CD4-positive, alpha-beta memory T cell (primary cell): ENCODE measurements at regions not wholly inside any gene's neighbourhood (a gene's known extent, or its start where the extent isn't known, plus 50 kb on each side); places are given as distances from the start of the nearest gene placed in this dataset.

ENCODE experiments used
- CTCF ChIA-PET: fragments of 350-600 bp; sonication (Branson Sonifier 250); formaldehyde crosslinking; loops from one replicate; lab custom pipeline; 2021; ENCODE audit warnings: inconsistent platforms; ENCODE audit not compliant: partially characterized antibody; lab: Charles Lee
- POLR2A ChIA-PET: fragments of 350-600 bp; sonication (Branson Sonifier 250); formaldehyde crosslinking; loops from one replicate; lab custom pipeline; 2021; ENCODE audit not compliant: partially characterized antibody; lab: Charles Lee
- DNase-seq, 5 donors: peaks; one replicate each; pipeline versions ENCODE4 v3.0.0 to v3.0.0-alpha.2; 2020 to 2022; ENCODE audit warnings: mixed read lengths in 1 of 5
- H3K27ac ChIP-seq: one replicate; pipeline ENCODE4 v1.7.0; 2013; ENCODE audit warnings: low read depth, low read length
- H3K27me3 ChIP-seq: 2 replicates; pipeline ENCODE4 v1.7.0; 2013; ENCODE audit warnings: mild to moderate bottlenecking, low read length, moderate library complexity; ENCODE audit not compliant: insufficient read depth
- H3K36me3 ChIP-seq: 2 replicates; pipeline ENCODE4 v1.7.0; 2013; ENCODE audit warnings: mild to moderate bottlenecking, low read length, moderate library complexity; ENCODE audit not compliant: insufficient read depth
- H3K4me1 ChIP-seq: 2 replicates; pipeline ENCODE4 v1.7.0; 2013; ENCODE audit warnings: mild to moderate bottlenecking, low read length, moderate library complexity; ENCODE audit not compliant: insufficient read depth
- H3K4me3 ChIP-seq, 2 donors: one replicate each; pipeline ENCODE4 v1.7.0; 2013; ENCODE audit warnings: low read length in 2 of 2, mild to moderate bottlenecking in 1 of 2
- H3K9me3 ChIP-seq, 2 donors: one replicate each; pipeline ENCODE4 v1.7.0; 2013; ENCODE audit warnings: low read length in 2 of 2, control low read depth in 1 of 2; ENCODE audit not compliant: control insufficient read depth in 1 of 2
- H3K27ac Mint-ChIP-seq, 7 donors: one replicate each; pipeline ENCODE4 v1.8.0; 2020 to 2021; ENCODE audit warnings: mixed read lengths in 7 of 7, mild to moderate bottlenecking in 6 of 7, inconsistent platforms in 3 of 7, moderate library complexity in 3 of 7
- H3K27me3 Mint-ChIP-seq, 2 donors: one replicate each; pipeline ENCODE4 v1.8.0; 2020 to 2021; ENCODE audit warnings: mixed read lengths in 2 of 2
- H3K36me3 Mint-ChIP-seq, 2 donors: one replicate each; pipeline ENCODE4 v1.8.0; 2020 to 2021; ENCODE audit warnings: mixed read lengths in 2 of 2, inconsistent platforms in 1 of 2, mild to moderate bottlenecking in 1 of 2
- H3K4me1 Mint-ChIP-seq, 4 donors: one replicate each; pipeline ENCODE4 v1.8.0; 2020 to 2021; ENCODE audit warnings: mixed read lengths in 4 of 4, mild to moderate bottlenecking in 1 of 4
- H3K4me3 Mint-ChIP-seq, 8 donors: one replicate each; pipeline ENCODE4 v1.8.0; 2020 to 2021; ENCODE audit warnings: mixed read lengths in 8 of 8, mild to moderate bottlenecking in 7 of 8, moderate library complexity in 6 of 8, inconsistent platforms in 3 of 8
- H3K9me3 Mint-ChIP-seq, 8 donors: one replicate each; pipeline ENCODE4 v1.8.0; 2020 to 2021; ENCODE audit warnings: mixed read lengths in 8 of 8, mild to moderate bottlenecking in 5 of 8, inconsistent platforms in 3 of 8, moderate library complexity in 1 of 8
- intact Hi-C: fragments of 100-400 bp; cut with micrococcal nuclease; formaldehyde crosslinking; loops from one replicate; pipeline ENCODE4 v1.15.1; 2023

DNA sequence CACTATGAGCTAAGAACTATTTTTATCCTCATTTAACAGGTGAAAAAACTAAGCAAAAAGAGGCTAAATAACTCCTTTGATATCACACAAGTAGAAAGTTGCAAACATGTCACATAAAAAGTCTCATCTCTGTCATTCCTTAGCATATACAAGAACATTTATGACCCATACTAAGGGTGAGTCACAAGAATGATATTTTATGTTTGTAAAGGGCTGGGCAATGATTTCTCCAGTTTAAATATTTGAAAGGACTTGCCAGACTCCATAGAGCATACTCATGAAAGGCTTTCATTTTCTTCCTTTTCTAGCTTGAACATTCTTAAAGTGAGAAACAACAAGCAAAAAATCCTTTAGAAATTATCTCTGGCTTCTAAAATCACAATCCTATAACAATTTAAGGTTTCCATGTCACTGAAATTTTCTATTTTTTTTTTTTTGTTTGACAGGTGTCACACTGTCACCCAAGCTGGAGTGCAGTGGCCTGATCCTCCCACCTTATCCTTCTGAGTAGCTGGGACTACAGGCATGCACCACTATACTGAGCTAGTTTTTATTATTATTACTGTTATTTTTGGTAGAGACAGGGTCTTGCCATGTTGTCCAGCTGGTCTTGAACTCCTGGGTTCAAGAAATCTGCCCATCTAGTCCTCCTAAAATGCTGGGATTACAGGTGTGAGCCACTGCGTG lies 338.0 kb upstream of the KHDRBS2 start:
- POLR2A ChIA-PET = no interaction called here
- CTCF ChIA-PET = no interaction called here
- intact Hi-C loops = no loop called here
- H3K4me1 ChIP-seq = no peaks in the 10 kb centered on the region
- H3K4me3 ChIP-seq = no peak overlapping the region
- H3K27me3 Mint-ChIP-seq = no peaks in the 10 kb centered on the region
- DNase-seq = no peak
- no peaks in the 10 kb centered on the region for H3K27me3 ChIP-seq
- H3K4me1 Mint-ChIP-seq = no peaks in the 10 kb centered on the region
- H3K27ac Mint-ChIP-seq = no peak overlapping the region
- H3K4me3 Mint-ChIP-seq = no peak overlapping the region
- H3K9me3 ChIP-seq = no peaks in the 10 kb centered on the region
- H3K27ac ChIP-seq = no peak overlapping the region
- H3K36me3 ChIP-seq = no peaks in the 10 kb centered on the region
- no peaks in the 10 kb centered on the region for H3K36me3 Mint-ChIP-seq
- H3K9me3 Mint-ChIP-seq = peaks cover 0 to 5% (median 3%) of the 10 kb centered on the region in 8 donors

DNA sequence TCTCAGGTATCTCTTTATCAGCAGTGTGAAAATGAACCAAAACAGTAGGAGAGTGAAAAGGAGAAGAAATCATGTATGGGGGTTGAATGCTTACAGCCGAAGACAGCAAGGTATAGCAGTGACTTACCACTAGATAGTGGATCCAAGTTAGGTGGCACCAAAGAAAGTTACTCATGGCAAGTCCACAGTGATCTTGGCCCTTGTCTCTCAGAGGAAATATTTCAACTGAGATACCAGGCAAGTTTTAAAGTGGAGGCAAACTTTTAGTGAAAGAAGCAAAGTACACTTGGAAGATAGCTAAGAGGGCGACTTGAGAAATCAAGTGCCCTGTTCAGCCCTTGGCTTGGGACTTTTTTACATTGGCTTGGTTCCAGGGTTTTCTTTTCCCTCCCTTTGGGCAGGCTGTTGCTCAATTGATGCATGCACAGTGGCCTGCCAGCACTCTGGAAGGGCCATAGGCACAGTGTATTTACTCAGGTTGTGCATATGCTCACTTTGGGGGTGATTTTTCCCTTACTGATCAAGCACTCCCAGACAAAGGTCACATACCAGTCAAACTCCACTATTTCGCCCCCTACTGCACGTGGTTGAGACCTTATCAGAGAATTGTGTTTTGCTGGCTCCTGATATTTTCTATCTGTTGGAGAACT lies 329.5 kb upstream of the KHDRBS2 start:
- Histone ChIP-seq H3K27me3 (no peaks in the 10 kb centered on the region), H3K4me3 (no peak overlapping the region), H3K27ac (no peak overlapping the region), H3K4me1 (no peaks in the 10 kb centered on the region), H3K9me3 (no peaks in the 10 kb centered on the region), H3K36me3 (no peaks in the 10 kb centered on the region)
- no peak for DNase-seq
- no peaks in the 10 kb centered on the region for H3K36me3 Mint-ChIP-seq
- no peak overlapping the region for H3K27ac Mint-ChIP-seq
- H3K9me3 Mint-ChIP-seq = peaks cover 5 to 30% (median 15%) of the 10 kb centered on the region in 8 donors
- H3K4me1 Mint-ChIP-seq = no peaks in the 10 kb centered on the region
- no peaks in the 10 kb centered on the region for H3K27me3 Mint-ChIP-seq
- intact Hi-C loops = no loop called here
- no peak overlapping the region for H3K4me3 Mint-ChIP-seq
- CTCF ChIA-PET = no interaction called here
- POLR2A ChIA-PET = no interaction called here

DNA sequence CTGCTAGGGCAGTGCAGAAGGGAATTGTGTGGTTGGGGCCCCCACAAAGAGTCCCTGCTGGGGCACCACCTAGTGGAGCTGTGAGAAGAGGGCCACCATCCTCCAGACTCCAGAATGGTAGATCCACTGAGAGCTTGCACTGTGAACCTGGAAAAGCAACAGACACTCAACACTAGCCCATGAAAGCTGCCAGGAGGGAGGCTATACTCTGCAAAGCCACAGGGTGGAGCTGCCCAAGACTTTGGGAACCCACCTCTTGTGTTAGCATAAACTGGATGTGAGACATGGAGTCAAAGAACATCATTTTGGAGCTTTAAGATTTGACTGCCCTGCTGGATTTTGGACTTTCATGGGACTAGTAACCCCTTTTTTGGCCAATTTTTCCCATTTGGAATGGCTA lies 328.4 kb upstream of the KHDRBS2 start:
- DNase-seq = no peak
- Histone ChIP-seq H3K4me1 (no peaks in the 10 kb centered on the region), H3K4me3 (no peak overlapping the region), H3K27me3 (no peaks in the 10 kb centered on the region), H3K27ac (no peak overlapping the region), H3K36me3 (no peaks in the 10 kb centered on the region), H3K9me3 (no peaks in the 10 kb centered on the region)
- ChIA-PET POLR2A (no interaction called here), CTCF (no interaction called here)
- H3K27me3 Mint-ChIP-seq = no peaks in the 10 kb centered on the region
- H3K4me1 Mint-ChIP-seq = no peaks in the 10 kb centered on the region
- no peaks in the 10 kb centered on the region for H3K36me3 Mint-ChIP-seq
- H3K27ac Mint-ChIP-seq = no peak overlapping the region
- no peak overlapping the region for H3K4me3 Mint-ChIP-seq
- intact Hi-C loops = no loop called here
- peaks cover 5 to 35% (median 19%) of the 10 kb centered on the region in 8 donors for H3K9me3 Mint-ChIP-seq

DNA sequence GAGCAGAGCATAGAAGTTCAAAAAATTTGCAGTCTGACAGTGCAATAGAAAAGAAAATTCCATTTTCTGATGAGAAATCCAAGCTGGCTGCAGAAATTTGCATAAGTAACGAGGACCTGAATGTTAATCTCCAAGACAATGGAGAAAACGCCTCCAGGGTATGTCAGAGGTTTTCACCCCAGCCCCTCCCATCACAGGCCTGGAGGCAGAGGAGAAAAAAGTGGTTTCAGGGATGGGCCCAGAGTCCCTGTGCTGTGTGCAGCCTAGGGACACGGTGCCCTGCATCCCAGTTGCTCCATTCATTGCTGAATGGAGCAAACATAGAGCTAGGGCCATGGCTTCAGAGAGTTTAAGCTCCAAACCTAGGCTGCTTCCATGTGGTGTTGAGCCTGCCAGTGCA lies 327.9 kb upstream of the KHDRBS2 start:
- H3K4me1 ChIP-seq = no peaks in the 10 kb centered on the region
- ChIA-PET CTCF (no interaction called here), POLR2A (no interaction called here)
- Mint-ChIP-seq H3K27ac (no peak overlapping the region), H3K4me3 (no peak overlapping the region), H3K4me1 (no peaks in the 10 kb centered on the region), H3K36me3 (no peaks in the 10 kb centered on the region), H3K27me3 (no peaks in the 10 kb centered on the region), H3K9me3 (peaks cover 7 to 38% (median 19%) of the 10 kb centered on the region in 8 donors)
- H3K9me3 ChIP-seq = no peaks in the 10 kb centered on the region
- no peak overlapping the region for H3K4me3 ChIP-seq
- no peaks in the 10 kb centered on the region for H3K36me3 ChIP-seq
- no peak for DNase-seq
- no peaks in the 10 kb centered on the region for H3K27me3 ChIP-seq
- intact Hi-C loops = no loop called here
- H3K27ac ChIP-seq = no peak overlapping the region

DNA sequence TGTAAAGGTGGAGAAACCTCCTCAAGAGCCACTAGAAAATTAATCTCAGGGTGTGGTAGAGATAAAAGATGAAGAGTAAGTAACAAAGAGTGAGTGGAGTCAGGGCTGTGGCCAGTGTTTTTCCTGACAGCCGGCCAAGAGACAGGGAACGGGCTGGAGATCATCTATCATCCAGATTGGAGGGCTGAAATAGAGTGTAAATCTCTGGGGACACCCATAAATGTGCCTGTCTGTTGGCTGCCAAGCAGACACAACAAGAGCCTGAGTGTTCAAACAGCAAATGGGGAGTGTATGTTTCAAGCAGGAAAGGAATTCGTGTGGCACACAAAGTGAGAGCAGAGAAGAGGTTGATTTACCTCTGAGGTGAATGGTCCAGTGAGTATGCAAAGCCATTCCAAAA lies 326.4 kb upstream of the KHDRBS2 start:
- ChIA-PET CTCF (no interaction called here), POLR2A (no interaction called here)
- intact Hi-C loops = no loop called here
- H3K36me3 Mint-ChIP-seq = no peaks in the 10 kb centered on the region
- H3K27me3 Mint-ChIP-seq = no peaks in the 10 kb centered on the region
- no peak overlapping the region for H3K27ac Mint-ChIP-seq
- no peak for DNase-seq
- peaks cover 7 to 38% (median 21%) of the 10 kb centered on the region in 8 donors for H3K9me3 Mint-ChIP-seq
- H3K4me3 Mint-ChIP-seq = no peak overlapping the region
- Histone ChIP-seq H3K4me3 (no peak overlapping the region), H3K9me3 (no peaks in the 10 kb centered on the region), H3K27ac (no peak overlapping the region), H3K27me3 (no peaks in the 10 kb centered on the region), H3K36me3 (no peaks in the 10 kb centered on the region), H3K4me1 (no peaks in the 10 kb centered on the region)
- no peaks in the 10 kb centered on the region for H3K4me1 Mint-ChIP-seq

DNA sequence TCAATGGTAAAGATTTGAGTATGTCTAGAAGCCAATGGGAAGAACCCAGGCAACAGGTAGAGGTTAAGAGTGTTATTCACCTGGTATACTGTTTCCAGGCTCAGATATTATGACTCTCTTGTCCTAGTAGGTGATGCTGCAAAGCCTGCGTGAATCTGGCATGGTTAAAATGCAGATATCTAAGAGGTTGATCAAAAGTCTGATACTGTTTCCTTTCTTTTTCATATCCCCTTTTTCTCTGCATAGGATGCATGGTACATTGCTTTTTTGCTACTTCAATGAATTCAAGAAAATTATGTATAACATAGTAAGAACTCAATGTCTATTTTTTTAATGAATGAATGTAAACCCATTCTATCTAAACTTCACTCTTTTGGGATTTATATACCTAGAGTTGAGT lies 284.3 kb upstream of the KHDRBS2 start:
- Histone ChIP-seq H3K4me1 (no peaks in the 10 kb centered on the region), H3K4me3 (no peak overlapping the region), H3K27me3 (no peaks in the 10 kb centered on the region), H3K36me3 (no peaks in the 10 kb centered on the region), H3K9me3 (no peaks in the 10 kb centered on the region), H3K27ac (no peak overlapping the region)
- DNase-seq = no peak
- no peak overlapping the region for H3K27ac Mint-ChIP-seq
- POLR2A ChIA-PET = no interaction called here
- intact Hi-C loops = no loop called here
- H3K4me1 Mint-ChIP-seq = no peaks in the 10 kb centered on the region
- CTCF ChIA-PET = no interaction called here
- no peak overlapping the region for H3K4me3 Mint-ChIP-seq
- H3K27me3 Mint-ChIP-seq = no peaks in the 10 kb centered on the region
- H3K36me3 Mint-ChIP-seq = no peaks in the 10 kb centered on the region
- H3K9me3 Mint-ChIP-seq = peaks cover 2 to 13% (median 5%) of the 10 kb centered on the region in 8 donors

DNA sequence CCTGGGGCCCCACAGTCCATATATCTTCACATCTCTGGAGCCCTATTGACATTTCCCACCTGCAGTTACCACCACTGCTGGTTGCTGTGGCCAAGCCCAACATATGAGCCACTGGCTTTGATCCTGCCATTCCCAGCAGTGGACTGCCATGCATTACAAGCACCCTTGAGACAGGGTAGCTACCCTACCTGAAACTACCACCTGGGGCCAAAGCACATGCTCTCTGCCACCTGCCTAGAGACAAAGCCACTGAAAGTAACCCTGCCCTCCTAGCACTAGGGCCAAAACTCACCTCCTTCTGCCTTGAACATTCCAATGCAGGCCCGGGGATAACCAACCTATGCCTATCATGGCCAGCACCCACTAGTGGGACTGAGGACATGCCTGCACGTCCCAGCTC lies 255.5 kb upstream of the KHDRBS2 start:
- Histone ChIP-seq H3K4me3 (no peak overlapping the region), H3K4me1 (no peaks in the 10 kb centered on the region), H3K27ac (no peak overlapping the region), H3K27me3 (no peaks in the 10 kb centered on the region), H3K9me3 (no peaks in the 10 kb centered on the region), H3K36me3 (no peaks in the 10 kb centered on the region)
- H3K4me3 Mint-ChIP-seq = no peak overlapping the region
- no peak for DNase-seq
- H3K4me1 Mint-ChIP-seq = no peaks in the 10 kb centered on the region
- peaks cover 0 to 12% (median 6%) of the 10 kb centered on the region in 8 donors for H3K9me3 Mint-ChIP-seq
- intact Hi-C loops = no loop called here
- no peaks in the 10 kb centered on the region for H3K27me3 Mint-ChIP-seq
- peak overlapping the region in 2 of 7 donors; percentile 25 to 43 for H3K27ac Mint-ChIP-seq
- POLR2A ChIA-PET = no interaction called here
- no peaks in the 10 kb centered on the region for H3K36me3 Mint-ChIP-seq
- CTCF ChIA-PET = no interaction called here
